Mesendoderm (in vitro differentiated cells): ENCODE measurements at regions not wholly inside any gene's neighbourhood (a gene's known extent, or its start where the extent isn't known, plus 50 kb on each side); places are given as distances from the start of the nearest gene placed in this dataset.

Experiments used
- DNase-seq: peaks from one replicate; pipeline ENCODE4 v3.0.0; 2013
- H2AK5ac ChIP-seq: 2 replicates; pipeline ENCODE4 v1.6.1; 2013; ENCODE audit warnings: low read length, inconsistent platforms
- H2BK120ac ChIP-seq: 2 replicates; pipeline ENCODE4 v1.6.1; 2013; ENCODE audit warnings: low read depth, mild to moderate bottlenecking, low read length, moderate library complexity, mixed read lengths
- H2BK15ac ChIP-seq: replicated peaks from 2 replicates; pipeline ENCODE4 v1.6.1; 2013; ENCODE audit warnings: low read depth, mild to moderate bottlenecking, moderate library complexity
- H2BK5ac ChIP-seq: 2 replicates; pipeline ENCODE4 v1.6.1; 2013; ENCODE audit warnings: low read length, inconsistent platforms
- H3K18ac ChIP-seq: 2 replicates; pipeline ENCODE4 v1.6.1; 2013; ENCODE audit warnings: mild to moderate bottlenecking, low read length, mixed read lengths
- H3K23ac ChIP-seq: one replicate; pipeline ENCODE4 v1.6.1; 2013; ENCODE audit warnings: low read length
- H3K27ac ChIP-seq: 2 replicates; pipeline ENCODE4 v1.5.1; 2013; ENCODE audit warnings: low read depth, mild to moderate bottlenecking, inconsistent platforms, low read length, moderate library complexity
- H3K27me3 ChIP-seq: 2 replicates; pipeline ENCODE4 v1.6.1; 2013; ENCODE audit warnings: low read length, control low read depth, mild to moderate bottlenecking, inconsistent platforms; ENCODE audit not compliant: insufficient read depth, poor library complexity
- H3K36me3 ChIP-seq: 2 replicates; pipeline ENCODE4 v1.6.1; 2013; ENCODE audit warnings: low read length, inconsistent platforms; ENCODE audit not compliant: control insufficient read depth, insufficient read depth
- H3K4ac ChIP-seq: one replicate; pipeline ENCODE4 v1.6.1; 2013; ENCODE audit warnings: low read depth, mild to moderate bottlenecking, low read length, moderate library complexity
- H3K4me1 ChIP-seq: 2 replicates; pipeline ENCODE4 v1.6.1; 2013; ENCODE audit warnings: low read depth, low read length, inconsistent platforms; ENCODE audit not compliant: control insufficient read depth
- H3K4me2 ChIP-seq: 2 replicates; pipeline ENCODE4 v1.6.1; 2013; ENCODE audit warnings: low read length
- H3K4me3 ChIP-seq: 2 replicates; pipeline ENCODE4 v1.5.1; 2013; ENCODE audit warnings: mild to moderate bottlenecking, low read length
- H3K56ac ChIP-seq: one replicate; pipeline ENCODE4 v1.6.1; 2013; ENCODE audit warnings: low read length
- H3K79me1 ChIP-seq: 2 replicates; pipeline ENCODE4 v1.6.1; 2013; ENCODE audit warnings: low read length, inconsistent platforms
- H3K79me2 ChIP-seq: 2 replicates; pipeline ENCODE4 v1.6.1; 2013; ENCODE audit warnings: mild to moderate bottlenecking, low read length; ENCODE audit not compliant: control insufficient read depth, insufficient read depth
- H3K9ac ChIP-seq: 2 replicates; pipeline ENCODE4 v1.6.1; 2013; ENCODE audit warnings: low read length, inconsistent platforms
- H4K5ac ChIP-seq: one replicate; pipeline ENCODE4 v1.6.1; 2013; ENCODE audit warnings: low read length
- H4K8ac ChIP-seq: one replicate; pipeline ENCODE4 v1.6.1; 2013; ENCODE audit warnings: low read depth, mild to moderate bottlenecking, control low read depth, low read length, moderate library complexity
- WGBS: extraction: QIAGEN DNeasy Blood & Tissue Kit; methylation state at CpG from one replicate; pipeline ENCODE4 v1.1.7; 2013; ENCODE audit warnings: low lambda C conversion rate, missing lambda C conversion rate; ENCODE audit not compliant: insufficient coverage; ENCODE audit errors: extremely low coverage; 5-methylcytosine and 5-hydroxymethylcytosine counted together

GRCh38 chr1:218557731-218558130, 212.6 kb downstream of the TGFB2 start:
- Histone ChIP-seq H3K4me1 (no peaks in the 10 kb centered on the region), H2BK5ac (no peak overlapping the region), H3K23ac (no peak overlapping the region), H2AK5ac (no peak overlapping the region), H3K79me1 (no peaks in the 10 kb centered on the region), H2BK120ac (no peak overlapping the region), H3K4me3 (no peak overlapping the region), H3K9ac (no peak overlapping the region), H3K36me3 (no peaks in the 10 kb centered on the region), H3K27me3 (no peaks in the 10 kb centered on the region), H3K4ac (no peak overlapping the region), H3K56ac (no peak overlapping the region), H3K79me2 (no peaks in the 10 kb centered on the region), H3K18ac (no peak overlapping the region), H3K27ac (no peak overlapping the region), H4K5ac (no peak overlapping the region), H2BK15ac (no peak overlapping the region), H3K4me2 (no peak overlapping the region), H4K8ac (no peak overlapping the region)
- DNase-seq = no peak
- no CpG with 5 or more reads among the region's 6 CpGs for WGBS

- Histone ChIP-seq H3K23ac (no peak overlapping the region), H3K79me2 (no peaks in the 10 kb centered on the region), H2BK15ac (no peak overlapping the region), H2BK120ac (no peak overlapping the region), H3K27me3 (no peaks in the 10 kb centered on the region), H4K5ac (no peak overlapping the region), H2BK5ac (no peak overlapping the region), H3K56ac (no peak overlapping the region), H3K4ac (no peak overlapping the region), H2AK5ac (no peak overlapping the region), H4K8ac (no peak overlapping the region), H3K18ac (no peak overlapping the region), H3K4me3 (no peak overlapping the region), H3K4me1 (no peaks in the 10 kb centered on the region), H3K79me1 (no peaks in the 10 kb centered on the region), H3K4me2 (no peak overlapping the region), H3K9ac (no peak overlapping the region), H3K36me3 (no peaks in the 10 kb centered on the region), H3K27ac (no peak overlapping the region)
- no CpG with 5 or more reads among the region's 3 CpGs for WGBS
- no peak for DNase-seq
These were observed 213.2 kb downstream of the TGFB2 start for GRCh38 chr1:218558271-218558810.

- Histone ChIP-seq H3K79me1 (no peaks in the 10 kb centered on the region), H3K4me2 (no peak overlapping the region), H3K23ac (no peak overlapping the region), H2BK5ac (no peak overlapping the region), H3K18ac (no peak overlapping the region), H3K27ac (no peak overlapping the region), H2BK120ac (no peak overlapping the region), H3K4me1 (no peaks in the 10 kb centered on the region), H3K36me3 (no peaks in the 10 kb centered on the region), H3K79me2 (no peaks in the 10 kb centered on the region), H3K9ac (no peak overlapping the region), H4K5ac (no peak overlapping the region), H3K56ac (no peak overlapping the region), H2BK15ac (no peak overlapping the region), H3K4me3 (no peak overlapping the region), H4K8ac (no peak overlapping the region), H3K4ac (no peak overlapping the region), H2AK5ac (no peak overlapping the region), H3K27me3 (no peaks in the 10 kb centered on the region)
- no CpG with 5 or more reads among the region's 1 CpG for WGBS
- no peak for DNase-seq
These were observed 220.2 kb downstream of the TGFB2 start for GRCh38 chr1:218565377-218565776.

- no peak overlapping the region for H3K4me3 ChIP-seq
- WGBS = no CpG with 5 or more reads among the region's 5 CpGs
These were observed 223.9 kb downstream of the TGFB2 start for GRCh38 chr1:218568962-218569550.

GRCh38 chr1:218570456-218570855, 225.3 kb downstream of the TGFB2 start:
- Histone ChIP-seq H2AK5ac (no peak overlapping the region), H3K18ac (no peak overlapping the region), H3K4ac (no peak overlapping the region), H3K56ac (no peak overlapping the region), H4K8ac (no peak overlapping the region), H3K9ac (no peak overlapping the region), H3K27ac (no peak overlapping the region), H2BK120ac (no peak overlapping the region), H3K79me2 (no peaks in the 10 kb centered on the region), H3K36me3 (no peaks in the 10 kb centered on the region), H3K4me1 (no peaks in the 10 kb centered on the region), H3K27me3 (no peaks in the 10 kb centered on the region), H2BK5ac (no peak overlapping the region), H3K4me3 (no peak overlapping the region), H3K4me2 (no peak overlapping the region), H2BK15ac (no peak overlapping the region), H3K23ac (no peak overlapping the region), H4K5ac (no peak overlapping the region), H3K79me1 (no peaks in the 10 kb centered on the region)
- WGBS = no CpG with 5 or more reads among the region's 2 CpGs
- DNase-seq = no peak

More at GRCh38 chr1:218568962-218569550, 223.9 kb downstream of the TGFB2 start:
- Histone ChIP-seq H2AK5ac (no peak overlapping the region), H3K79me1 (no peaks in the 10 kb centered on the region), H3K23ac (no peak overlapping the region), H4K8ac (no peak overlapping the region), H3K9ac (no peak overlapping the region), H2BK15ac (no peak overlapping the region), H3K18ac (no peak overlapping the region), H2BK5ac (no peak overlapping the region), H4K5ac (no peak overlapping the region), H3K27me3 (no peaks in the 10 kb centered on the region), H3K4me1 (no peaks in the 10 kb centered on the region), H3K56ac (no peak overlapping the region), H3K4ac (no peak overlapping the region), H3K4me2 (no peak overlapping the region), H3K27ac (no peak overlapping the region), H3K36me3 (no peaks in the 10 kb centered on the region), H2BK120ac (no peak overlapping the region), H3K79me2 (no peaks in the 10 kb centered on the region)
- DNase-seq = no peak

GRCh38 chr1:218571491-218571890, 226.4 kb downstream of the TGFB2 start:
- no peak for DNase-seq

More at GRCh38 chr1:218571491-218571890, 226.4 kb downstream of the TGFB2 start:
- Histone ChIP-seq H3K4me1 (no peaks in the 10 kb centered on the region), H4K8ac (no peak overlapping the region), H3K79me2 (no peaks in the 10 kb centered on the region), H2BK5ac (no peak overlapping the region), H2AK5ac (no peak overlapping the region), H3K18ac (no peak overlapping the region), H3K4ac (no peak overlapping the region), H3K27ac (no peak overlapping the region), H3K79me1 (no peaks in the 10 kb centered on the region), H3K36me3 (no peaks in the 10 kb centered on the region), H3K4me3 (no peak overlapping the region), H2BK15ac (no peak overlapping the region), H3K23ac (no peak overlapping the region), H4K5ac (peak overlapping the region; percentile 82), H3K4me2 (no peak overlapping the region), H3K56ac (no peak overlapping the region), H2BK120ac (no peak overlapping the region), H3K27me3 (no peaks in the 10 kb centered on the region), H3K9ac (no peak overlapping the region)
- no CpG with 5 or more reads among the region's 6 CpGs for WGBS
